Neural progenitor cell (in vitro differentiated cells): ENCODE measurements at regions not wholly inside any gene's neighbourhood (a gene's known extent, or its start where the extent isn't known, plus 50 kb on each side); places are given as distances from the start of the nearest gene placed in this dataset.

Experiments
- DNase-seq: peaks from one replicate; pipeline ENCODE4 v3.0.0-alpha.2; 2016; ENCODE audit warnings: low spot score
- H2AFZ ChIP-seq: fragments of 200-600 bp; sonication (generic); replicated peaks from 2 replicates; pipeline ENCODE4 v1.6.1; 2016; ENCODE audit warnings: antibody characterized with exemption
- H3F3A ChIP-seq: fragments of 200-600 bp; sonication (generic); 2 replicates; pipeline ENCODE4 v1.6.1; 2016; ENCODE audit warnings: antibody characterized with exemption, low read depth
- H3K27ac ChIP-seq: fragments of 200-600 bp; sonication (generic); 2 replicates; pipeline ENCODE4 v1.5.1; 2016; ENCODE audit warnings: mild to moderate bottlenecking
- H3K27me3 ChIP-seq: fragments of 200-600 bp; sonication (generic); 2 replicates; pipeline ENCODE4 v1.6.1; 2016; ENCODE audit warnings: mild to moderate bottlenecking, moderate library complexity
- H3K36me3 ChIP-seq: fragments of 200-600 bp; sonication (generic); 2 replicates; pipeline ENCODE4 v1.5.1; 2016
- H3K4me1 ChIP-seq: fragments of 200-600 bp; sonication (generic); 2 replicates; pipeline ENCODE4 v1.6.1; 2016; ENCODE audit warnings: mixed run types
- H3K4me2 ChIP-seq: fragments of 200-600 bp; sonication (generic); 2 replicates; pipeline ENCODE4 v1.6.1; 2016
- H3K4me3 ChIP-seq: fragments of 200-600 bp; sonication (generic); 2 replicates; pipeline ENCODE4 v1.5.1; 2016
- H3K79me2 ChIP-seq: fragments of 200-600 bp; sonication (generic); 2 replicates; pipeline ENCODE4 v1.6.1; 2016; ENCODE audit warnings: low read depth
- H3K9ac ChIP-seq: fragments of 200-600 bp; sonication (generic); 2 replicates; pipeline ENCODE4 v1.6.1; 2016
- H3K9me3 ChIP-seq: fragments of 200-600 bp; sonication (generic); 2 replicates; pipeline ENCODE4 v1.5.1; 2016; ENCODE audit warnings: low read depth
- H4K20me1 ChIP-seq: fragments of 200-600 bp; sonication (generic); 2 replicates; pipeline ENCODE4 v1.6.1; 2016; ENCODE audit warnings: low read depth
- H3K27ac Mint-ChIP-seq: 3 replicates; pipeline ENCODE4 v1.8.0; 2021; ENCODE audit warnings: mixed read lengths
- H3K27me3 Mint-ChIP-seq: 2 replicates; pipeline ENCODE4 v1.8.0; 2022; ENCODE audit warnings: low read depth, mild to moderate bottlenecking, inconsistent platforms, moderate library complexity, mixed read lengths; ENCODE audit not compliant: insufficient read depth
- H3K36me3 Mint-ChIP-seq: 3 replicates; pipeline ENCODE4 v1.8.0; 2021; ENCODE audit warnings: mixed read lengths
- H3K4me1 Mint-ChIP-seq: 3 replicates; pipeline ENCODE4 v1.8.0; 2021; ENCODE audit warnings: mixed read lengths
- H3K4me3 Mint-ChIP-seq: 3 replicates; pipeline ENCODE4 v1.8.0; 2021; ENCODE audit warnings: mild to moderate bottlenecking, moderate library complexity, mixed read lengths
- H3K9me3 Mint-ChIP-seq: 3 replicates; pipeline ENCODE4 v1.8.0; 2020; ENCODE audit warnings: mixed read lengths
- CTCF ChIP-seq: fragments of 200-600 bp; sonication (generic); IDR thresholded peaks from 2 replicates; pipeline ENCODE4 v1.5.1; 2017; ENCODE audit warnings: antibody characterized with exemption, mild to moderate bottlenecking
- EZH2 ChIP-seq: fragments of 200-600 bp; sonication (generic); IDR thresholded peaks from 2 replicates; pipeline ENCODE4 v1.6.1; 2017; ENCODE audit warnings: antibody characterized with exemption, mild to moderate bottlenecking, moderate library complexity
- EZH2phosphoT487 ChIP-seq: fragments of 200-600 bp; sonication (generic); IDR thresholded peaks from 2 replicates; pipeline ENCODE4 v1.6.1; 2017; ENCODE audit warnings: antibody characterized with exemption

GRCh38 chr13:76231522-76232167 lies 595.5 kb downstream of the LMO7 start:
- H3K79me2 ChIP-seq, result no peaks in the 10 kb centered on the region
- no peak for DNase-seq

GRCh38 chr13:76229281-76229680 lies 593.2 kb downstream of the LMO7 start:
- Mint-ChIP-seq H3K36me3 (no peaks in the 10 kb centered on the region), H3K4me3 (no peak overlapping the region), H3K27me3 (peaks cover 2% of the 10 kb centered on the region), H3K9me3 (no peaks in the 10 kb centered on the region), H3K4me1 (peaks cover 2% of the 10 kb centered on the region), H3K27ac (no peak overlapping the region)
- Histone ChIP-seq H3K9ac (no peak overlapping the region), H3K4me3 (no peak overlapping the region), H3K27ac (no peak overlapping the region), H3K79me2 (no peaks in the 10 kb centered on the region), H4K20me1 (no peaks in the 10 kb centered on the region), H3K4me1 (no peaks in the 10 kb centered on the region), H3K27me3 (no peaks in the 10 kb centered on the region), H2AFZ (no peak overlapping the region), H3K9me3 (no peaks in the 10 kb centered on the region), H3K36me3 (no peaks in the 10 kb centered on the region), H3K4me2 (no peak overlapping the region), H3F3A (no peaks in the 10 kb centered on the region)
- no peak for DNase-seq
- no peak for TF ChIP-seq EZH2
- TF ChIP-seq CTCF, result no peak
- no peak for TF ChIP-seq EZH2phosphoT487

More at GRCh38 chr13:76231522-76232167, 595.5 kb downstream of the LMO7 start:
- Mint-ChIP-seq H3K4me1 (peaks cover 2% of the 10 kb centered on the region), H3K9me3 (no peaks in the 10 kb centered on the region), H3K4me3 (no peak overlapping the region), H3K27me3 (no peaks in the 10 kb centered on the region), H3K36me3 (no peaks in the 10 kb centered on the region), H3K27ac (no peak overlapping the region)
- no peak for TF ChIP-seq CTCF
- no peak for TF ChIP-seq EZH2phosphoT487
- TF ChIP-seq EZH2, result no peak
- Histone ChIP-seq H4K20me1 (no peaks in the 10 kb centered on the region), H3K4me3 (no peak overlapping the region), H3K27me3 (no peaks in the 10 kb centered on the region), H3K27ac (no peak overlapping the region), H3K9ac (no peak overlapping the region), H3K4me1 (no peaks in the 10 kb centered on the region), H3K4me2 (no peak overlapping the region), H3K9me3 (no peaks in the 10 kb centered on the region), H3K36me3 (no peaks in the 10 kb centered on the region), H2AFZ (no peak overlapping the region), H3F3A (no peaks in the 10 kb centered on the region)

GRCh38 chr13:76226941-76227340 lies 590.8 kb downstream of the LMO7 start:
- TF ChIP-seq EZH2 (no peak), CTCF (no peak), EZH2phosphoT487 (no peak)
- H3K9me3 Mint-ChIP-seq, result no peaks in the 10 kb centered on the region
- H3K79me2 ChIP-seq, result no peaks in the 10 kb centered on the region
- no peak overlapping the region for H3K27ac Mint-ChIP-seq
- DNase-seq, result no peak
- no peak overlapping the region for H3K9ac ChIP-seq
- H3K4me1 Mint-ChIP-seq, result peaks cover 9% of the 10 kb centered on the region
- no peak overlapping the region for H3K4me2 ChIP-seq
- no peaks in the 10 kb centered on the region for H3K36me3 ChIP-seq
- H3K4me1 ChIP-seq, result no peaks in the 10 kb centered on the region
- H3K27me3 ChIP-seq, result no peaks in the 10 kb centered on the region
- no peaks in the 10 kb centered on the region for H3K9me3 ChIP-seq
- no peaks in the 10 kb centered on the region for H4K20me1 ChIP-seq
- no peak overlapping the region for H3K4me3 Mint-ChIP-seq
- no peak overlapping the region for H2AFZ ChIP-seq
- H3K4me3 ChIP-seq, result no peak overlapping the region
- no peaks in the 10 kb centered on the region for H3F3A ChIP-seq
- H3K27ac ChIP-seq, result no peak overlapping the region
- H3K36me3 Mint-ChIP-seq, result no peaks in the 10 kb centered on the region
- H3K27me3 Mint-ChIP-seq, result peaks cover 5% of the 10 kb centered on the region
